22Rv1 (cell line): ENCODE measurements at regions not wholly inside any gene's neighbourhood (a gene's known extent, or its start where the extent isn't known, plus 50 kb on each side); places are given as distances from the start of the nearest gene placed in this dataset.

Experiments used
- H3K27ac ChIP-seq: fragments of 450-650 bp; 2 replicates; pipeline ENCODE4 v1.5.1; 2017
- ZFX ChIP-seq: fragments of 450-650 bp; IDR thresholded peaks from 2 replicates; pipeline ENCODE4 v1.6.1; 2017; ENCODE audit warnings: antibody characterized with exemption, borderline replicate concordance
- TF ChIP-seq, protein P1 (sequence below): fragments of 450-650 bp; IDR thresholded peaks from 2 replicates; pipeline ENCODE4 v1.5.1; 2017; ENCODE audit warnings: mild to moderate bottlenecking

DNA sequence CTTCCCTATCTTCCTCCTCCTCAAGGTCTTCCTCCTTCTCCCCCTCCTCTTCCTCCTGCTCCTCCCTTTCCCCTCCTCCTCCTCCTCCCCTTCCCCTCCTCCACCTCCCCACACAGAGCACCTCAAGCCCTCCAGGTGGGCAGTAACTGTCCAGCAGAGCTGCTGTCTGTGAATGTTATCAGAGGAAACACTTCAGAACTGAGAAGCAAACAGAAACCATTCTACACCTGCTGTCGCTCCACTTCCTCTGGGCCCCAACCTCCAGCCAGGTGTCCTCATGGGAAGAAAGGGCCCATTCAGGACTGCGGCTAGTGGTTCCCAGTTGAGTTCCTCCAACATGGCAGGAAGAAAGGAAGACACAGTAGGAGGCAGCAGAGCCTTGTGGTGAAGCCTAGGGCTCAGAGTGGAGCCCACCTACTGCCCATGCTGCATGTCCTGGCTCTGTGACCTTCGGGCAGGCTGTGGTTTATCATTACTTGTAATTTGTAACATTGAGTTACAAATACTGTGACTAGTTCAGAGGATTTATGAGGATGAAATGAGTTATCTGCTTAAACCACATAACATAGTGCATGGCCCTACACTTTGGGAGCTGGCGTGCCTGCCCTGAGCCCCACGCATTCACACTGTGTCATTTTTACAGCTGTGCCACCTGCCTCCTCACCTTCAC is 165.9 kb upstream of the ID2 start:
- TF ChIP-seq ZFX: no peak
- TF ChIP-seq, protein P1, sequence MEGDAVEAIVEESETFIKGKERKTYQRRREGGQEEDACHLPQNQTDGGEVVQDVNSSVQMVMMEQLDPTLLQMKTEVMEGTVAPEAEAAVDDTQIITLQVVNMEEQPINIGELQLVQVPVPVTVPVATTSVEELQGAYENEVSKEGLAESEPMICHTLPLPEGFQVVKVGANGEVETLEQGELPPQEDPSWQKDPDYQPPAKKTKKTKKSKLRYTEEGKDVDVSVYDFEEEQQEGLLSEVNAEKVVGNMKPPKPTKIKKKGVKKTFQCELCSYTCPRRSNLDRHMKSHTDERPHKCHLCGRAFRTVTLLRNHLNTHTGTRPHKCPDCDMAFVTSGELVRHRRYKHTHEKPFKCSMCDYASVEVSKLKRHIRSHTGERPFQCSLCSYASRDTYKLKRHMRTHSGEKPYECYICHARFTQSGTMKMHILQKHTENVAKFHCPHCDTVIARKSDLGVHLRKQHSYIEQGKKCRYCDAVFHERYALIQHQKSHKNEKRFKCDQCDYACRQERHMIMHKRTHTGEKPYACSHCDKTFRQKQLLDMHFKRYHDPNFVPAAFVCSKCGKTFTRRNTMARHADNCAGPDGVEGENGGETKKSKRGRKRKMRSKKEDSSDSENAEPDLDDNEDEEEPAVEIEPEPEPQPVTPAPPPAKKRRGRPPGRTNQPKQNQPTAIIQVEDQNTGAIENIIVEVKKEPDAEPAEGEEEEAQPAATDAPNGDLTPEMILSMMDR: no peak
- H3K27ac ChIP-seq: no peak overlapping the region

DNA sequence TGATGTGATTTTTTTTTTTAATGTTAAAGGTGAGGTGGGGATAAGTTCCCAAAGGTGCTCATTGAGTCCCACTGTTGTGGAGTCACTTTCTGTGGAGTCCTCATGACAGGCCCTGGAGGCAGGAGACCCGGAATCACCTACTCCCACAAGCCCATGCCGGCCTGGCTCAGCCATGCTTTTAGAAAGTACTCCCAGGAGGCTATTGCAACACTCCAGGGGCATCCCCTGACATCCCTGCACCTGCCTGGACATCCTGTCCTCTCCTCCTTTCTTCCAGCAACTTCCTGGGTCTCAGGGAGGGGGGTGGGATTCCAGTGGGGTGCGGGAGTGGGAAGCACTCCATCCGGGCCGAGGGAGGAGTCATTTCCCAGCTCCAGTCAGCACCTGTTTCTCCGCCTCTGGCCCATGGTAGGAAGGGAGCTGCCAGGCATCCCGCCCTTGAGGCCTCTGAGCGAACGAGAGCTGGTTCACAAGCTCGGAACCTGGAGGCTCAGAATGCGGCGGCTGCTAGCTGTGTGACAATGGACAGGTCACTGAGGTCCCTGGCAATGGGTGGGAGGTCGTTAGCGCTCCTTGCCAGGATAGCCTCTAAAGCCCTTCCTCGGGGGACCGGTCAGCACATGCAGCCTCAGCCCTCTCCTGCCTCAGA is 163.9 kb upstream of the ID2 start:
- no peak overlapping the region for H3K27ac ChIP-seq

DNA sequence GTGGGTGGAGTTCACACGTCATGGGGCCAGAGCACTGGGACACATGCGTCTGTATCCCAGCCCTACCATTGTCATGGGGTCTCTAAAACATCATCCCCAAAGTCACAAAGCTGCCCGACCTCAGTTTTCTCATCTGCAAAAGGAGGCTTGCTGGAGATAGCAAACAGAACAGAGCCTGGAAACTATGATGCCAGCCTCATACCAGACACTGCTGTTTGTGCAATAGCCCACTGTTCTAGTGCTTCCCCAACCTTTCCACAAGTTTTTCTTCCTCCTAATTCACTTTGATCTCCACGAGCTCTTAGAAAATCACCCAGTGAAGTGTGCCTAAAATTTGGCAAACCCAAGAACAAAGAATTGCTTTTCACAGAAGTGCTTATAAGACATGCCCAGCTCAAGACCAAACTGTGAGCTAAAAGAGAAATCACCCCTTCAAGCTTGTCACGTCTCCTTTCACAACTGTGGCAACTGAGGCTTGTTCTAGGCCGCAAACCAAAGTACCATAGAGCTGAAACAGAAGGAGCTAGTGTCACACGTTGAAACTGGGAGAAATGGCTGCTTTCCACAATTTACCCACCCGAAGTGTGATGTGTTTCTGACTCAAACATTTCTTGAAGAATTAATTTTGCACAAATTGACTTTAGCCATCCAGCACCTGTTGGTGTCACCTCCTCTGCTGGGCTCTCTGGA is 162.7 kb upstream of the ID2 start:
- TF ChIP-seq, protein P1: no peak
- TF ChIP-seq ZFX: no peak
- H3K27ac ChIP-seq: no peak overlapping the region

More for the DNA sequence above, 163.9 kb upstream of the ID2 start:
- no peak for TF ChIP-seq ZFX
- TF ChIP-seq, protein P1: no peak

DNA sequence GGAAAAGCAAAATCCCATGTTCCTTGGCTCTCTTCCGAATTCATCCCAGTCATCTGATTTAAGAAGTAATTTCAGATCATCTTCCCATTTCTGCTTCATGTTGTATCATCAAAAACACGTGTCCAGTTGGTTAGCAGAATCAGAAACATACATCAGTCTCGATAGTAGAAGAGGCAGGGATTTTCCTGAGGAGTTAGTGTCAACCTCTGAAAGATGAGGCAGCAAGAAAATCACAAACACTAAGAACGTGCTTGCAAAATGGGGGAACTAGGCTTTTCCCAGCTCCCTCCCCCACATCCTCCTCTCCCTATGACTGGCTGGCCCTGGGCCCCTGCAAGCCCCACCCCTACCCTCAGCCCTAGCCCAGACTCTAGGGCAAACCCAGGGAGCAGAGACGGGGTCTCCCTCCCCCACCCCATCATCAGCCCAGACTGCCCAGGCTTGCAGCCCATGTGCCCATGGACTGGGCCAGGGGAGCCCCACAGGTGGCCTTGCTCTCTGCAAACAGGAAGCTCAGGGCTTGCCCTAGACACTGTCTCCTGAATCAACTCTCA is 161.0 kb upstream of the ID2 start:
- H3K27ac ChIP-seq: no peak overlapping the region
- TF ChIP-seq, protein P1: no peak
- TF ChIP-seq ZFX: no peak

DNA sequence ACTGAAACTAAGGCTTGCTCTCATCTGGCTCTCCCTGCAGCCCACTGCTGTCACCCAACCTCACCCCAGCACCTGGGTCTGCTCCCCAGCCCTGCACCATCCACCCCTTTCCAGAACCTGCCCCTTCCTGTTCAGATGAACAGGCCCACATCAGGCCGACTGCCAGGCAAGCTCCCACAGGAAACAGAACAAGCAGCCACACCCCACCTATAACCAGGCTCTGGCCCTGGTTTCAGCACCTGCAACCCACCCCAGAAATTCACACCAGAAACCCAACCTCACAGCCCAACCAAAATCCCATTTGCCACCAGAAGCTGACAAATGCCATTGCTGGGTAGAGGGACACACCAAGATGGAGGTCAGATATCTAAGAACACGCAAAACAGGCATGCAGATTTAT is 159.2 kb upstream of the ID2 start:
- no peak overlapping the region for H3K27ac ChIP-seq
- TF ChIP-seq, protein P1: no peak
- no peak for TF ChIP-seq ZFX

DNA sequence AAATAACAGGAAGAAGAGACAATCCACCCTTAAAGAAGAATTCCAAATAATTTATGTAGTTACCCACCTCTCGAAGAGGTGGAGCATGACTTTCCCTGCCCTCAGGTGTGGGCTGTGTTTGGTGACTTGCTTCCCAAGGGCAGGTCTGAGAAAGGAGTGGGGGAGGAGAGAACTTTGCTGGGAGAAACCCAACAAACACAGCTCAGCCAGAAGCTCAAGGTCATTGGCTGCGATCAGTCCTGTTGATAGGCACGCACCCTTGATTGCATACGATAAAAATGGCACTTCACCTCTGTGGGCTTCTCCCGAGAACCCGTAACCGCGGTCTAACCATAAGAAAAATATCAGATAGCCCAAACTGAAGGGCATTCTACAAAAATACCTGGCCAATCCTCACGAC is 157.5 kb upstream of the ID2 start:
- H3K27ac ChIP-seq: no peak overlapping the region
- no peak for TF ChIP-seq ZFX
- TF ChIP-seq, protein P1: no peak

DNA sequence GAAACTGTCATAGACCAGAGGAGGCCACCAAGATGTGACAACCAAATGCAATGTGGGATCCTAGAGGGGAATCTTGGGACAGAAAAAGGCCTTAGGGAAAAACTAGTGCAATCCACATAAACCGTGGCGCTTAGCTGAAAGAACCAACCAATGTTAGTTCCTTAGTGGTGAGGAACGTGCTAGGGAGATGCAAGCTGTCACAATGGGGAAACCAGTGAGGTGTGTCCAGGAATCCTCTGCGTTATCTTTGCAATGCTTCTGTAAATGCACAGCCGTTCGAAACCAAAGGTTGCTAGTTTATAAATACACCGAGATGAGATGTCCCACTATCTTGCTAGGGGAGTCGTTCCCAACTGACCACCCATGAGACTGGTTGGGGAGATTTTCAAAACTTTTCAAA is 157.0 kb upstream of the ID2 start:
- H3K27ac ChIP-seq: no peak overlapping the region
- no peak for TF ChIP-seq ZFX
- TF ChIP-seq, protein P1: no peak
